Activated B cell treated with CpG ODN at 0.5 μM for 24 hours (primary cell): ENCODE measurements at regions not wholly inside any gene's neighbourhood (a gene's known extent, or its start where the extent isn't known, plus 50 kb on each side); places are given as distances from the start of the nearest gene placed in this dataset.

ENCODE experiments used
- ATAC-seq: fragments of 200-7000 bp; cut with Tn5 transposase; one replicate; pipeline ENCODE4 v1.10.0; 2021; ENCODE audit warnings: low read depth, mild to moderate bottlenecking, moderate library complexity
- CTCF ChIA-PET: fragments of 350-600 bp; sonication (Branson Sonifier 250); formaldehyde crosslinking; loops from one replicate; lab custom pipeline; 2021; ENCODE audit warnings: antibody characterized with exemption; lab: Charles Lee
- POLR2A ChIA-PET: fragments of 350-600 bp; sonication (Branson Sonifier 250); formaldehyde crosslinking; loops from one replicate; lab custom pipeline; 2021; ENCODE audit warnings: antibody characterized with exemption; lab: Charles Lee
- DNase-seq: peaks from one replicate; pipeline ENCODE4 v3.0.0; 2022
- H3K27ac Mint-ChIP-seq: one replicate; pipeline ENCODE4 v1.8.0; 2020; ENCODE audit warnings: mixed read lengths
- H3K27me3 Mint-ChIP-seq: one replicate; pipeline ENCODE4 v1.8.0; 2021; ENCODE audit warnings: mixed read lengths
- H3K36me3 Mint-ChIP-seq: one replicate; pipeline ENCODE4 v1.8.0; 2021; ENCODE audit warnings: low read depth, mixed read lengths
- H3K4me1 Mint-ChIP-seq: one replicate; pipeline ENCODE4 v1.8.0; 2021; ENCODE audit warnings: mixed read lengths
- H3K4me3 Mint-ChIP-seq: one replicate; pipeline ENCODE4 v1.8.0; 2020; ENCODE audit warnings: mild to moderate bottlenecking, mixed read lengths
- H3K9me3 Mint-ChIP-seq: one replicate; pipeline ENCODE4 v1.8.0; 2020; ENCODE audit warnings: mixed read lengths
- intact Hi-C: fragments of 100-400 bp; cut with micrococcal nuclease; formaldehyde crosslinking; loops from one replicate; pipeline ENCODE4 v1.15.1; 2024
- TF ChIP-seq, protein P1 (sequence below): fragments of 200-600 bp; IDR thresholded peaks from one replicate; pipeline ENCODE4 v1.8.0; 2022; ENCODE audit warnings: antibody characterized with exemption, mild to moderate bottlenecking

DNA sequence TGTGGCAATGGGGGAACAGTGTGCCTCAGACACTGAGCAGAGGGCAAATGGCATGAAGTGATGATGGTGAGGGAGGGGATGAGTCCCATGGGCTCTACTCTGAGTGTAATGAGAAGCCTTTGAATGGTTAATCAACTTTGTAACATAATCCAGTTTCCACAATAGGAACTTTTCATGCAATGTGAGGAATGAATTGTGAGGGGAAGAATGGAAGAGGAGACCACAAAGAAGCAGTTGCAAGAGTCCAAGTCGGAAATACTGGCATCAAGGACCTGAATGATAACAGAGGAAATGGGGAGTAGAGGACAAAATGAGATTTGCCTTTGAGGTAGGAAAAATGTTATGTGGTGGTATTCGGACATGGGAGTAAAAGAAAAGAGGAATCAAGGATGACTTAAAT lies 476.9 kb upstream of the PRICKLE1 start:
- POLR2A ChIA-PET = no interaction called here

DNA sequence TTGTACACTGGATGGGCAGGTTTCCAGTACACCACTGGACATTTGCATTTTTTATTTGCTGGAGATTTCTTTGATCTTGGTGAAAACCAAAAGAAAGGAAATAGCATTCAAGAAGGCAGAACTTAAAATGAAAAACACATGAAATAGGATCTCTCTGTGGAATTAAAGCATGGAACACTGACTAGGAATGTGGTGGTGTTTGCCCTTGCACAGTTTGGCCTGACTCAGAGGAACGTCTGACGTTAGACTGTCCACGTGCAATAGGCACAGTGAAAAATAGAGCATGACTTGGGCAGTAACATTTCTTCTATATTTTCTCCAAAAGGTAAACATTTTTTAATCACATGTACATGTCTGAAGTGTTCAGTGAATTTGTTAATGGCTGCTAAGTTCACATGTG lies 474.1 kb upstream of the PRICKLE1 start:
- H3K36me3 Mint-ChIP-seq = no peaks in the 10 kb centered on the region
- ChIA-PET POLR2A (no interaction called here), CTCF (no interaction called here)
- ATAC-seq = no peak
- TF ChIP-seq, protein P1, sequence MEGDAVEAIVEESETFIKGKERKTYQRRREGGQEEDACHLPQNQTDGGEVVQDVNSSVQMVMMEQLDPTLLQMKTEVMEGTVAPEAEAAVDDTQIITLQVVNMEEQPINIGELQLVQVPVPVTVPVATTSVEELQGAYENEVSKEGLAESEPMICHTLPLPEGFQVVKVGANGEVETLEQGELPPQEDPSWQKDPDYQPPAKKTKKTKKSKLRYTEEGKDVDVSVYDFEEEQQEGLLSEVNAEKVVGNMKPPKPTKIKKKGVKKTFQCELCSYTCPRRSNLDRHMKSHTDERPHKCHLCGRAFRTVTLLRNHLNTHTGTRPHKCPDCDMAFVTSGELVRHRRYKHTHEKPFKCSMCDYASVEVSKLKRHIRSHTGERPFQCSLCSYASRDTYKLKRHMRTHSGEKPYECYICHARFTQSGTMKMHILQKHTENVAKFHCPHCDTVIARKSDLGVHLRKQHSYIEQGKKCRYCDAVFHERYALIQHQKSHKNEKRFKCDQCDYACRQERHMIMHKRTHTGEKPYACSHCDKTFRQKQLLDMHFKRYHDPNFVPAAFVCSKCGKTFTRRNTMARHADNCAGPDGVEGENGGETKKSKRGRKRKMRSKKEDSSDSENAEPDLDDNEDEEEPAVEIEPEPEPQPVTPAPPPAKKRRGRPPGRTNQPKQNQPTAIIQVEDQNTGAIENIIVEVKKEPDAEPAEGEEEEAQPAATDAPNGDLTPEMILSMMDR = no peak
- no peaks in the 10 kb centered on the region for H3K4me1 Mint-ChIP-seq
- H3K4me3 Mint-ChIP-seq = no peak overlapping the region
- no peaks in the 10 kb centered on the region for H3K27me3 Mint-ChIP-seq
- H3K9me3 Mint-ChIP-seq = no peaks in the 10 kb centered on the region
- no peak overlapping the region for H3K27ac Mint-ChIP-seq
- no peak for DNase-seq
- intact Hi-C loops = no loop called here

More for the DNA sequence above, 476.9 kb upstream of the PRICKLE1 start:
- H3K27ac Mint-ChIP-seq = no peak overlapping the region
- no peak overlapping the region for H3K4me3 Mint-ChIP-seq
- H3K27me3 Mint-ChIP-seq = no peaks in the 10 kb centered on the region
- DNase-seq (no peak), ATAC-seq (no peak)
- intact Hi-C loops = no loop called here
- no peaks in the 10 kb centered on the region for H3K4me1 Mint-ChIP-seq
- CTCF ChIA-PET = no interaction called here
- TF ChIP-seq, protein P1 = no peak
- H3K36me3 Mint-ChIP-seq = no peaks in the 10 kb centered on the region
- no peaks in the 10 kb centered on the region for H3K9me3 Mint-ChIP-seq

DNA sequence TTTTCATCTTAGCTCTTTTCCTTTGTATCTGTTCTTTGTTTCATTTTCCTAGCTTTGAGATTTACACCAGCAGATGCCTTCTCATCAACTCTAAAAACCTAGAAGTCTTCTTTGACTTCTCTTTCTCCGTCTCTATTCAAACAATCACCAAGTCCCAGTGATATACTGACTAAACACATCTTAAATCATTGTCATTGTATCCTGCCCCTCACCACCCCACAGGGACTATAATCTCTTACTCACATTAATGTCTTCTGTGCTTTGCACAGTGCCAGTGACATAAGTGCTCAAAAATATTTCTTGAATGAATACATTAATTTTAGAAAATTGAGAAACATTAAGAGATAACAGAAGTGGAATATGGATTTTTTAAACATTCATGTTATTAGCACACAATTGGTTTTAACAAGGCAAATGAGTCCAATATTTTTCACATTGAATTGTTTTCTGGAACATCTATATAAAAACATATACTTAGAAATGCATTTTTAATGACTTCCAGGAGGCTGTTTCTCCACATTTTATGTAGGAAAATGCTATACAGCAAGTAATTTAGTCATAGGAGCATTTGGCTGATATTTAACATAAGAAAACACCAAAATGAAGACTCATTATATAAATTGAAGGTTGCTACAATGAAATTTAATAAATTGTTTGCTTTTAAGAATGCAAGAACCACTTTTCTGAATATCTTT lies 472.8 kb upstream of the PRICKLE1 start:
- H3K4me1 Mint-ChIP-seq = no peaks in the 10 kb centered on the region
- H3K36me3 Mint-ChIP-seq = no peaks in the 10 kb centered on the region
- ChIA-PET CTCF (no interaction called here), POLR2A (no interaction called here)
- H3K27ac Mint-ChIP-seq = no peak overlapping the region
- no peak for DNase-seq
- H3K27me3 Mint-ChIP-seq = no peaks in the 10 kb centered on the region
- intact Hi-C loops = no loop called here
- no peak overlapping the region for H3K4me3 Mint-ChIP-seq
- TF ChIP-seq, protein P1 = no peak
- H3K9me3 Mint-ChIP-seq = no peaks in the 10 kb centered on the region
- no peak for ATAC-seq

DNA sequence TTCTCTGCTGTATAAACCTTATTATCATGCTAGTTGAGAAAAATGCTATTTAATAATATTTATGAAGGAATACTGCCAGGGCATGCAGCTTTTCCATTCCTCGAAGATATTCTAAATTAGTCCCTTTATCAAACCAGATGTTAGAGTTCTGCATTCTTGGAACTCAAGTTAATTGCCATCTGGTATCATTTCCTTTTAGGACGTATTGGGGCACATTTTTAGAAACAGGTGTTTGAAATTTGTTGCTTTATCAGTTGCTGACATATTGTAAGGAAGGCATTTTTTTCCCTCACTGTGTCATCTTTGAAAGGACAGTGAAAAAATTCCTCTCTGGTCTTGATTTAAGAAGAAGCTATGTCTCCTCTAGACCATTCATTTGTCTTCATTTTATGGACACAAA lies 471.2 kb upstream of the PRICKLE1 start:
- no peak for DNase-seq
- Mint-ChIP-seq H3K4me1 (no peaks in the 10 kb centered on the region), H3K27ac (no peak overlapping the region), H3K9me3 (no peaks in the 10 kb centered on the region), H3K4me3 (no peak overlapping the region), H3K36me3 (no peaks in the 10 kb centered on the region), H3K27me3 (no peaks in the 10 kb centered on the region)
- ChIA-PET CTCF (no interaction called here), POLR2A (no interaction called here)
- intact Hi-C loops = no loop called here
- no peak for ATAC-seq
- TF ChIP-seq, protein P1 = no peak

DNA sequence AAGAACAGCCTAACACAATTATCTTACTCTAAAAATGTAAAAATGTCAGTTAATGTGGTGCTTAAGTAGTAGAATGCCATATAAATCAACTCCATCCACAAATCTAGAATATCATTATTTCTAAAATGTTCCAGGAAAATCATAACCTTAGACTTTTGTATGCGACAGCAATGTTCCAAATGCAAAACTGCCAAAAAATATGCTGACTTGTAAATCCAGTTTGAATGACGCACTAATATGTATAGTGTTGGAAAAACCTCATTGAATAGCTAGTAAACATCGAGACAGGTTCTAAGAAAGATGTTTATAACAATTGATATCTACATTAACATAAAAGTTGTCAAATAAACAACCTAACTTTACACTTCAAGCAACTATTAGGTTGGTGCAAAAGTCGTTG lies 469.1 kb upstream of the PRICKLE1 start:
- DNase-seq (no peak), ATAC-seq (no peak)
- intact Hi-C loops = no loop called here
- Mint-ChIP-seq H3K36me3 (no peaks in the 10 kb centered on the region), H3K9me3 (no peaks in the 10 kb centered on the region), H3K27me3 (no peaks in the 10 kb centered on the region), H3K4me1 (no peaks in the 10 kb centered on the region), H3K27ac (no peak overlapping the region), H3K4me3 (no peak overlapping the region)
- TF ChIP-seq, protein P1 = no peak
- ChIA-PET POLR2A (no interaction called here), CTCF (no interaction called here)
